Renal cortical epithelial cell (primary cell): ENCODE measurements at regions not wholly inside any gene's neighbourhood (a gene's known extent, or its start where the extent isn't known, plus 50 kb on each side); places are given as distances from the start of the nearest gene placed in this dataset.

Source experiments
- DNase-seq: peaks from one replicate; pipeline ENCODE4 v3.0.0-alpha.2; 2011; ENCODE audit warnings: low read depth

GRCh38 chr15:87357637-87358313, 898.8 kb downstream of the NTRK3 start:
- DNase-seq = no peak

- DNase-seq = no peak
Measured at GRCh38 chr15:87355946-87356345, 900.6 kb downstream of the NTRK3 start.

- DNase-seq = peak; percentile 3
Measured at GRCh38 chr15:87354661-87355410, 901.7 kb downstream of the NTRK3 start.

- DNase-seq = no peak
Measured at GRCh38 chr15:87349181-87349580, 907.4 kb downstream of the NTRK3 start.

GRCh38 chr15:87348746-87349145, 907.8 kb downstream of the NTRK3 start:
- DNase-seq = peak; percentile 4

GRCh38 chr15:87347806-87348515, 908.6 kb downstream of the NTRK3 start:
- DNase-seq = no peak

GRCh38 chr15:87345961-87346360, 910.6 kb downstream of the NTRK3 start:
- no peak for DNase-seq

GRCh38 chr15:87343966-87344365, 912.6 kb downstream of the NTRK3 start:
- DNase-seq = no peak

GRCh38 chr15:87340370-87340769, 916.2 kb downstream of the NTRK3 start:
- no peak for DNase-seq

- DNase-seq = no peak
Measured at GRCh38 chr15:87326269-87326668, 930.3 kb downstream of the NTRK3 start.

- DNase-seq = no peak
Measured at GRCh38 chr15:87322870-87323269, 933.7 kb downstream of the NTRK3 start.

GRCh38 chr15:87322265-87322664, 934.3 kb downstream of the NTRK3 start:
- DNase-seq = no peak

GRCh38 chr15:87317900-87318299, 938.6 kb downstream of the NTRK3 start:
- DNase-seq = no peak

- no peak for DNase-seq
Measured at GRCh38 chr15:87312221-87312620, 944.3 kb downstream of the NTRK3 start.

- no peak for DNase-seq
Measured at GRCh38 chr15:87300146-87300545, 956.4 kb downstream of the NTRK3 start.

- no peak for DNase-seq
Measured at GRCh38 chr15:87294854-87295253, 961.7 kb downstream of the NTRK3 start.

- DNase-seq = no peak
Measured at GRCh38 chr15:87293031-87293430, 963.5 kb downstream of the NTRK3 start.

GRCh38 chr15:87287156-87287555, 969.4 kb downstream of the NTRK3 start:
- peak; percentile 9 for DNase-seq

GRCh38 chr15:87269566-87269965, 987.0 kb downstream of the NTRK3 start:
- peak; percentile 4 for DNase-seq

GRCh38 chr15:87268675-87269074, 987.9 kb downstream of the NTRK3 start:
- no peak for DNase-seq

GRCh38 chr15:87267798-87268197, 988.7 kb downstream of the NTRK3 start:
- peak; percentile 13 for DNase-seq

GRCh38 chr15:87263871-87264270, 992.7 kb downstream of the NTRK3 start:
- no peak for DNase-seq

- no peak for DNase-seq
Measured at GRCh38 chr15:87263296-87263695, 993.2 kb downstream of the NTRK3 start.
